ENCODE measurements at regions not wholly inside any gene's neighbourhood (a gene's known extent, or its start where the extent isn't known, plus 50 kb on each side); places are given as distances from the start of the nearest gene placed in this dataset.
"Not testable (repeated sequence)": the region's sequence is repeated elsewhere in the genome, so short reads cannot be mapped to it uniquely, and the experiment has no call there.

DNA sequence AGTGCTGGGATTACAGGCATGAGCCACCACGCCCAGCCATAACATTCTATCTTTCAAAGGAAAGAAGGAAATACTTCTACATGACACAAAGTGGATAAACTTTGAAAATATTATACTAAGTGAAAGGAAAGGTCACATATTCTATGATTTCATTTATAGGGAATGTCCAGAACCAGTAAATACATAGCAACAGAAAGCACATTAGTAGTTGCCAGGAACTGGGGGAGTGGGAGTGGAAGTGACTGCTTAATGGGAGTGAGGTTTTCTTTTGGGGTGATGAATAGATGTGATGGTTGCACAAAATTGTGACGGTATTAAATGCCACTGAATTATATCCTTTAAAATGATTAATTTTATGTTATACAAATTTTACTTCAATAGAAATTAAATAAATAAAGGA lies 95.7 kb upstream of the IL15 start:
- DNase-seq: no peak

DNA sequence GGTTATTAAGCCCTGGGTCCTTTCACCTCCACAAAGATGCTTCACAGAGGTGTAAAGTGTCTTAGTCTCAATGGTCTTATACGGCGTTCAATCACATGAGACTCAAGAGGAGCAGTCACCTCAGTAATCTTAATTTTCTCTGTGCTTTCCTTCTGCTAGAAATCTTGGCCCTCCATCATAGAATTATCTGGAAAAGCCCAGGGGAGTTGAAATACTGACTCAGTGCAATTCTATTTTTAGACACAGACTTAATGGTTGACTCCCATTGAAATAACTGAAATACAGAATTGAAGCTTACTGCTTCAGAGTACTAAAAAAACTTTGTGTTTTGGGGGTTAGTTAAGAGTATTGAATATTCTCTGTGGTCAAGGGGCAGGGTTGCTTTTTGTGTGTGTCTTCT lies 94.5 kb upstream of the IL15 start:
- DNase-seq: no peak

DNA sequence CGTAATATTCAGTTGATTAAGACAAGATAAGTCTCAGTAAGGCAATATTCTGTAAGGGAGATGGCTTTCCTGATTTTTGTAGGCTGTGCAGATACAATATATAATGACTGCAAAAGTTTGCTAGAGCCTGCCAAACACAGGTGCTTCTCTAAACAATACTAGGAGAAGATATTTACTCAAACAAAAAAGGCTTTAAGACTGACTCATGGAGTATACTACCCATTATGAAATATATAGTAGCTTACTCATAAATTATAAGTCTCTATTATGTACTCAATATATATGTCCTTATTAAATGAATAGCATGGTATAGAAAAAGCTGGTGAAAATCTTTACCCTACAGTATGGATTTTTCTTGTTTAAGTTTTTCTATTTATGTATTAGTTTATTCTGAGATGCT lies 93.2 kb upstream of the IL15 start:
- no peak for DNase-seq

DNA sequence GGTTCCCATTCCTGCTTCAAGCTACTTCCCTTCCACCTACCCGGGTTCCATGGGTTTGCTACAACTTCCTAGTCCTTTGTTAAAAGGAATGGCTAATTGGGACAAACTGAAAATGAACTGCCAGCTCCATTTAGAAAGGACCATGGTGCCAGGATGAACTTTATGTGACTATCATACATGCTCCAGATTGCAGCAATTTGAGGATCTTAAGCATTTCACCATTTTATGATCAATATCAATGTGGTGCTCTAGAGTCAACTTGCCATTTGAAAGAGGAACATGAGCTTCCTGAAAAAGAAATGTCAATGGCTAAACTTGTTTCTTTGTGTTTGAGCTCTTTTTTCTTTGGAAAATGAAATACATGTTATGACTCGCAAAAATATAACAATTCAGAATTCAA lies 92.7 kb upstream of the IL15 start:
- peak; percentile 13 to 28 for DNase-seq

DNA sequence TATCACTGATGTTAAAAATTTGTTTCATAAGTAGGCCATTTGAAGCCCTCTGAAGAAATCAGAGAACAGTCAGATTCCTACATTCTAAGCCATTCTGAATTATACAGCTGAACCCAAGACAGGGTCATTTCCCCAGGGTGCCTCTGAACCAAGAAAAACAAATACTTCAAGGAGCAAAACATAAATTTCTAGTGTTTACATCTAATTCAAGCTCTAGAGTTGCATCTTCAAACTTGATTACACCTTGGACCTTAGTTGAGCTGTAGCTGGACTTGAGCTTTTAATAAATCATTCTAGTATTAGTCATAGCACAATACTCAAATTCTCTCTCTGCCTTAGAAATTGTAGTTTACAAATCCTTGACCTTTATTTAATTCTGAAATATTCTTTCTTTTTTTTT lies 87.6 kb upstream of the IL15 start:
- no peak for DNase-seq

DNA sequence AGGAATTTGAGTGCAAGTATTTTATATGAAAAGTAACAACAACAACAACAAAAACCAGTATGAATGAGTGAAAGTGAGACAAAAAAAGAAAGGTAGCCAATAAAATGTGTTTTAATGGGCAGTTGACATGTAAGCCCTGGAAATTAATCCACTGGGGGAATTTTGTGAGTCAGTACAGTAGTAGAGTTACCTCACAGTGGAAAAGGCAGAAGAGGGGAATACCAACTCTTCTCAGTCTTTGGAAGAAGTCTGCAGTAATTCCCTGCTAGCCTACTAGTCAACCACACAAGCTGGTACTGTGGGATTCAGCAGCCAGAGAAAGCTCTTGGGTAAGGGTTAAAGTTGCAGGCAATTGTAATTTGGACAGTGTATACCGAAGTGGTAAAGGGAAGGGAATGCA lies 76.3 kb upstream of the IL15 start:
- DNase-seq: no peak

DNA sequence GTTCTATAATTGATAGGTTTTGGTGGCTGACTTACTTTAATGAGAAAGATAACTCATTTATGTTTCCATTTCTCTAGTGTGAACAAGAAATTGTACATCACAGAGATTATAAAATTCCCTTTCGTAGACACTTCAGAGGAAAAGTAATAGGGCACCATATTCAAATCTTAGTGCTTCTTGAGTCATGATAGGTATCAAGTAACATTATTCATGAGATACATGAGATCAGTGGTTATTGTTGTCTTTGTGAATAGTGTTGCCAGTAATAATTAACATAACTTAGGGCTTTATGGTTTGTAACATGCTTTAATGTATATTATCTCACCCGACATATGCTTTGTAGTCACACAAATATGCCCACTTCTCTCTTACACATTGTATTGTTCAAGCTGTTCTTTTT lies 73.7 kb upstream of the IL15 start:
- no peak for DNase-seq

DNA sequence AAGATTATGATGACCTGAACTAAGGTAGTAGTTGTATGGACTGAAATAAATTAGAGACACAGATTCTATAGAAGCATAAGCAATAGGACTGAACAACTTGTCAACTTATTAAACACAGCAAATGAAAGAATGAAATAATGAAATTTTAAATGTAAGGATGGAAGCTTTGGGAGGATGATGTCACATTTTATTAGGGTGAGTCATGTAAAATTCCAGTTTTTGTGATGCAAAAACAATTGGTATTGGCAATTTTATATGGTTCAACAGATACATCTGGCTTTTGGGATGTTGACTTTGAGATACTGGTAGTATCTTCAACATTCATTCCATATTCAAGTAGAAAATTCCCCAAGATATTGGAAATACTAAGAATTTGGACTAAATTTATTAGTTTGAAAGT lies 72.7 kb upstream of the IL15 start:
- no peak for DNase-seq

DNA sequence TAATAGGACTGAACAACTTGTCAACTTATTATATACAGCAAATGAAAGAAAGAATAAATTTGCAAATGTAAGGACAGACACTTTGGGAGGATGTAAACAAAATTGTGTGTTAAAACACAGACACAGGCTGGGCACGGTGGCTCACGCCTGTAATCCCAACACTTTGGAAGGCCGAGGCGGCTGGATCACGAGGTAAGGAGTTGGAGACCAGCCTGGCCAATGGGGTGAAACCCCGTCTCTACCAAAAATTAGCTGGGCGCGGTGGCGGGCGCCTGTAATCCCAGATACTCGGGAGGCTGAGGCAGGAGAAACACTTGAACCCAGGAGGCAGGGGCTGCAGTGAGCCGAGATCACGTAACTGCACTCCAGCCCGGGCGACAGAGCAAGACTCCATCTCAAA lies 71.4 kb upstream of the IL15 start:
- DNase-seq: not testable (repeated sequence)

DNA sequence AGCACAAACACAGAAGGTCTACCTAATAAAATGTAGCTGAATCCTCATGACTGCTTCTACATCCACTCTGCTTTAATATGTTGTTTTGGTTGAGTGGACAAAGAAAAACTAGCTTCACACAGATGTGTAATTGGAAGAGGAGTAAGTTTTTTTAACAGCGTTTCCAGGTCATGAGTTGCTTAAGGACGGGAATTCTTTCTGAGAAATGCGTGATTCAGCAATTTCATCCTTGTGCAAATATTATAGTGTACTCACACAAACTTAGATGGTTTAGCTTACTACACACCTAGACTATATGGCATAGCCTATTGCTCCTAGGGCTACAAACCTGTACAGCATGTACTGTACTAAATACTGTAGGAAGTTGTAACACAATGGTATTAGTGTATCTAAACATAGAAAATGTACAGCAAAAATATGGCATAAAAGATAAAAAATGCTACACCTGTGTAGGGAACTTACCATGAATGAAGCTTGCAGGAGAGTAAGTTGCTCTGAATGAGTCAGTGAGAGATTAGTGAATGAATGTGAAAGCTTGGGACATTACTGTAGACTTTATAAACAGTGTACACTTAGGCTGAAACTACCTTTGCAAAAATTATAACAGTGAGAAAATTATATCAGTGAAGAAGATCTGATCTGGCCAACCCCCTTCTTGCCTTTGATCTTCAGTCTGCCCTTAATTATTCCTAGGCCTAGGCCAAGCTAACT lies 70.8 kb upstream of the IL15 start:
- no peak for DNase-seq

DNA sequence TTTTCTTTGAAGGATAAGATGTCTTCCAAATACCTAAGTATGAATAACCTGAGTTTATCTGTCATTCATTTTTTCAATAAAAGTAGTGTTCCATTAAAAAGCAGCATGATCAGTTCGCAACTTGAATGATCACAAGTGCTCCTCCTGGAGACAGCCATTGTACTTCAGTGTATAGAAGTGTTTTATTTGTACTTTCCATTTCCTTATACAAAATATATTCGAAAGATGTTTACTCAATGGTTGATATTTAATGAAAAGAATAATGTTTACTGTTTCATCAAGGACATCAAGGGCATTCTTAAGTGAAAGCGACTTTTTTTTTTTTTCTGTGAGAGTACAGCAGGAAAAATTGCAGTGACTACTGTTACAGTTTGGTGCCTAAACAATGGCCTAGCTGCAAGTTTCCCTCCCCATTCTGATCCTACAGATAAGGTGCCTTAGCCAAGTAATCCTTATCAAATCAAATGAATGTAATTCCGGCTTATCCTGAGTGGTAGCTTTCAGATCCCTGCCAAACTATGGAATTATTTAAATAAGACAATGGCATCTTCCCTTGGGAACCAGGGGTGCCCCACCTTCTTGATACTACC lies 69.0 kb upstream of the IL15 start:
- DNase-seq: no peak

DNA sequence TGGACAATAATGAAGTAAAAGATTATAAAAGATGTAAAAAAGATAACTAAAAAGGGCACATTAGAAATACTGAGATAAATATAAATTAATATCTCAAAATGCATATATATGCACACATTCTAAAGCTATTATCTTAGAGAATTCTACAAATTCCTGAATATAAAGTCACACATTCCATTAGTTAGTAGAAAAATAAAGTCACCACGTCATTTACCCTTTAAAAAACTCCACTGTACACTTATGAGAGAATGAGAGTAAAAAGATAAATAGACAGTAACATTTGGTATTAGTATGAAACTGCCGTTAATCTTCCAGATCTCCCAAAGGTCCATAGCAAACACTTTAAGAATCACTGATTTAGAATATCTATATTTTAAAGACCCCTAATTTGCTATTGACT lies 67.2 kb upstream of the IL15 start:
- no peak for DNase-seq

DNA sequence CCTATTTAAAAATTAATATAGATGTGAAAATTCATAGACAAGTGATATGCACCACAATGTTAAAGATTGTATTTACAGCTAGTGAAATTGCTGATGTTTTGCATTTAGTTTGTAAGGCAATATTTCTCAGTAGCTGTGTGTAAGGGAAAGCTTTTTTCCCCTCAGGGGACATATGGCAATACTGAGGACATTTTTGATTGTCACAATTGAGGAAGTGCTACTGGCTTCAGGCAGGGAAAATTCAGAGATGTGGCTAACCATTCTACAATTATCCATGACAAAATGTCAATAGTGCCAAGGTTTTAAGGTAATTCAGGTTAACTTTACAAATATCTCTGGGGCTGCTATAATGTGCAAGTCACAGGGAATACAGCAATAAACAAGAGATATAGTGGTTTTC lies 66.1 kb upstream of the IL15 start:
- DNase-seq: no peak

DNA sequence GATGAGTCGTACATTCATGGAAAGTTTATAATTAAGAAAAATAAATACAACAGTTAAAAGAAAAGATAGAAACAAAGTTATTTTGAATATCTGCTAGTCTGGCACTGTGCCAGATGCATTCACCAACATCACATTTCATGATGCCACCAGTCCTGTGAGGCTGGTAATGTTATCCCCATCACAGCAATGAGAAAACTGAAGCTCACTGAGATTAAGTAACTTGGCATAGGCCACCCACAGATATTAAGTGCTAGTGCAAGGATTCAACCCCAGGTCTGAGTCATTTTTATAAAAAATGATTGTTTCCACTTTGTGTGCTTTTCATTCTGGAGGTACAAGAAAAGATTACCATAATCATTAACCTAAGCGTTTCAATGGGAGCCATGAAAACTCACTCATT lies 65.0 kb upstream of the IL15 start:
- DNase-seq: no peak

DNA sequence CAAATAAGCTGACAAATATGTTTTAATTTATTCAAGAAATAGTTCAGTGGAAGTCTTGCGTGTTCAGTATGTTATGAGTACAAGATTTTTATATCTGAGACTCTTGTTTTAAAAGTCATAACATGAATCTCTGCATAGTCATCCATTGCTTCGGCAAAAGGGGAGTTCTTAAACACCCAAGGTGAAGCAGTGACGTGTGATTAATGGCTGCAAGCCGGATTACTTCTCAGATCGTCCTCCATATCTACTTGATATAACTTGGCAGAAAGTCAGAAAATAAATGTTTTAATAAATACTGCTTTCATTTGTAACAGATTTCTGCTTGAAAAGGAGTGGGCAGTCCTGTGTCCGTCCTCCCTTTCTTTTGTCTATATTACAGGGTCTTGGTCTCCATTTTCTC lies 64.6 kb upstream of the IL15 start:
- no peak for DNase-seq

DNA sequence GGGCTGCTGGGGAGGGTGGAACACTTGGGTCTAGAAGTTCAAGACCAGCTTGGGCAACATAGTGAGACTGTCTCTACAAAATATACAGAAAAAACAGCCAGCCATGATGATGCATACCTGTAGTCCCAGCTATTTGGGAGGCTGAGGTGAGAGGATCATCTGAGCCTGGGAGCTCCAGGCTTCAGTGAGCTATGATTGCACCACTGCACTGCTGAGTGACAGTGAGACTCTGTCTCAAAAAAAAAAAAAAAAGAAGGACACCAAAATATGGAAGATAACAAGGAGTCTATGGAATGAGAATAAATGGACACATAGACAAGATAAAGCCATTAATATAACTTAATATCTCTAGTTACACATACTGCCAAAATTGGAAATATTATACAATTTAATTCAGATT lies 62.7 kb upstream of the IL15 start:
- DNase-seq: no peak

DNA sequence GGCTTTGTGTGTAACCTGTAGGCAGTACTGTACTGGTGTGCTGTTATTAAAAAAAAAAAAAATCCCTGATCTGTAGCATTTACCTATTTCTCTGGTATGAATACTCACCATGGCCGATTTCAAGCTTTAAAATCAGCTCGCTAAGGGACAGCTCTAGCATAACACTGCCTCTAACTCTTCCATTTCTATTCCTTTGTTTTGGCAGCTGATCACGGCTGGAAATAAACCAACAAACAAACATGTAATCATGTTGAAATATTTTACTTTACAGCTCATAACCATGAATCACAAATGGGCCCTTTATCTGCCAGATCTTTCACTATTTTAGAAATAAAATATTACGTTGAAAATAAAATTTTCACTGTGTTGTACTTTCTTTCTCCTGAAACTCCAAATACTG lies 60.5 kb upstream of the IL15 start:
- DNase-seq: no peak

DNA sequence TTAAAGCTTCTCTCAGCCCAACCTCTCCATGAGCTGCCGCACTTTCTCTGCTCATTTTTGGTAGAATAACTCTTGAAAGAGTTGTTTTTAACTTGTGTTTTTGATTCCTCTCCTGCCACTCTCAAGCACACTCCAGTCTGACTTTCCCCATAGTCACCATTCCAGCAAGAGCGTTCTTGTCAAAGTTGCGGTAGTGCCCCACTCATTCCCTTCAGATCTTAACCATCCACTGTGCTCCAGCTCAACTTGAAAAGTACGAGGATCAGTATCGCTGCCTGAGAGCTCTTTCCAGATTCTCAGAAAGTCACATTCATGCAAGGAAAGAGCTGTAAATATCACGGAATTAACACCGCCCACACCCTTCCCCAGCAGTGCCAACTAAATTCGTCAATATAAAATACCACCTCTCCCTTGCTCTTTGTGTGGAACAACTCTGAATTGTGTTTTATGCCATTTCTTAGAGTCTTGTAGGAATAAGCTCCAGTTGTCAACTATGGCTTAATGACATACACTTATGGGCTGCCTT lies 59.7 kb upstream of the IL15 start:
- DNase-seq: no peak

DNA sequence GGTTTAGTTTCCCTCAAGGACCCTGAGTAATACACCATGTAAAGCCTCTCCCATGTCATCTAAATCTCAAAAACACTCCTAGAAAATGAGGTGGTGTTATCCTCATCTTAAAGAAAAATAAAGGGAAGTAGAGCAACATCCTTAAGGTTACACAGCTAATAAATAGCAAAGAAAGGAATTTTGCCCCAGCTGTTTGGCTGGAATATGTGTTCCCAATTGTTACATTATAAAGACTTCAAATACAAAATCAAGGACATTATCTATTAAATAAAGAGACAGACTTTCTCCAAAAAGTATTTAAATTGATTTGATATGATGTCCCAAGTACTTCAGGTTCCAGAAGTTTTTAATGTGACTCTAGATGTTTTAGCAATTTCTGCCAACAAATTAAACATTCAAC lies 57.9 kb upstream of the IL15 start:
- no peak for DNase-seq

DNA sequence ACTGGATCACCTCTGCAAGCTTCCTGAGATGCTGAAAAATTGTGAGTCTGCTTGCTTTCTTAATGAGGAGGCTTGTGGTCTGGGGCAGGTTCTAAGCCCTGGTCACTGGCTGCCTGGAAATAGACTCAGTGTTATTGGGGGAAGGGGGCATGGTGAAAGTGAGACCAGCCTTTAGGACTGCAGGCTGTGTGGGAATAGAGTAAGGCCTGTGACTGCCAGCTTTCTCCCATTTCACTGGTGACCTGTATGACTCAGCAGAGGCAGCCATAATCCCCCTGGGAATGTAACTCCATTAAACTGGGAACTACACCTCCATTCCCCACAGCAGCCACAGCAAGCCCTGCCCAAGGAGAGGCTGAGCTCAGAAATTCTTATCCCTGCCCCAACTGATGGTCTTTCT lies 55.9 kb upstream of the IL15 start:
- DNase-seq: no peak
